RWPE2 (cell line): ENCODE measurements at regions not wholly inside any gene's neighbourhood (a gene's known extent, or its start where the extent isn't known, plus 50 kb on each side); places are given as distances from the start of the nearest gene placed in this dataset.

ENCODE experiments used
- ATAC-seq: fragments of 200-7000 bp; cut with Tn5 transposase; 3 replicates; pipeline ENCODE4 v1.9.1; 2021; ENCODE audit warnings: low read depth
- DNase-seq: peaks from one replicate; pipeline ENCODE4 v3.0.0-alpha.2; 2020; ENCODE audit warnings: low spot score
- H3K27ac ChIP-seq: fragments of 450-650 bp; 2 replicates; pipeline ENCODE4 v1.5.1; 2017; ENCODE audit warnings: mild to moderate bottlenecking; ENCODE audit not compliant: poor library complexity, severe bottlenecking
- H3K27me3 ChIP-seq: fragments of 250-450 bp; sonication (Bioruptor Pico); 2 replicates; pipeline ENCODE4 v1.5.1; 2021; ENCODE audit warnings: mild to moderate bottlenecking, moderate library complexity; ENCODE audit not compliant: insufficient read depth, poor library complexity, severe bottlenecking
- H3K36me3 ChIP-seq: fragments of 250-450 bp; sonication (Bioruptor Pico); 2 replicates; pipeline ENCODE4 v1.5.1; 2020; ENCODE audit warnings: low read depth, mild to moderate bottlenecking, moderate library complexity
- H3K4me1 ChIP-seq: fragments of 250-450 bp; sonication (Bioruptor Pico); 2 replicates; pipeline ENCODE4 v1.5.1; 2021; ENCODE audit warnings: mild to moderate bottlenecking, moderate library complexity; ENCODE audit not compliant: insufficient read depth, poor library complexity, severe bottlenecking
- H3K4me3 ChIP-seq: fragments of 250-450 bp; sonication (Bioruptor Pico); 2 replicates; pipeline ENCODE4 v1.5.1; 2021; ENCODE audit warnings: mild to moderate bottlenecking, moderate library complexity; ENCODE audit not compliant: severe bottlenecking
- H3K9me3 ChIP-seq: fragments of 250-450 bp; sonication (Bioruptor Pico); 2 replicates; pipeline ENCODE4 v1.5.1; 2021; ENCODE audit warnings: mild to moderate bottlenecking, moderate library complexity; ENCODE audit not compliant: severe bottlenecking
- CTCF ChIP-seq: fragments of 450-650 bp; IDR thresholded peaks from one replicate; pipeline ENCODE4 v1.5.1; 2017; ENCODE audit warnings: mild to moderate bottlenecking, moderate library complexity; ENCODE audit not compliant: poor library complexity, severe bottlenecking

- ATAC-seq (no peak), DNase-seq (no peak)
- Histone ChIP-seq H3K27me3 (no peaks in the 10 kb centered on the region), H3K9me3 (no peaks in the 10 kb centered on the region), H3K4me1 (no peaks in the 10 kb centered on the region), H3K4me3 (no peak overlapping the region), H3K36me3 (no peaks in the 10 kb centered on the region), H3K27ac (no peak overlapping the region)
- no peak for TF ChIP-seq CTCF
Observed at GRCh38 chr18:78403371-78403770, 576.2 kb upstream of the SALL3 start.

- Histone ChIP-seq H3K4me3 (no peak overlapping the region), H3K4me1 (no peaks in the 10 kb centered on the region), H3K36me3 (no peaks in the 10 kb centered on the region), H3K9me3 (no peaks in the 10 kb centered on the region), H3K27ac (no peak overlapping the region), H3K27me3 (no peaks in the 10 kb centered on the region)
- DNase-seq: no peak
- no peak for ATAC-seq
- TF ChIP-seq CTCF: no peak
Observed at GRCh38 chr18:78405763-78406162, 573.9 kb upstream of the SALL3 start.

- Histone ChIP-seq H3K27me3 (no peaks in the 10 kb centered on the region), H3K9me3 (no peaks in the 10 kb centered on the region), H3K4me3 (no peak overlapping the region), H3K4me1 (no peaks in the 10 kb centered on the region), H3K36me3 (no peaks in the 10 kb centered on the region), H3K27ac (no peak overlapping the region)
- DNase-seq (no peak), ATAC-seq (0 out of 3 replicates have a peak, but pooled peaks have one; percentile 40)
- TF ChIP-seq CTCF: no peak
Observed at GRCh38 chr18:78406743-78407465, 572.7 kb upstream of the SALL3 start.

- Histone ChIP-seq H3K27ac (no peak overlapping the region), H3K4me3 (no peak overlapping the region), H3K36me3 (no peaks in the 10 kb centered on the region), H3K27me3 (no peaks in the 10 kb centered on the region), H3K9me3 (no peaks in the 10 kb centered on the region), H3K4me1 (no peaks in the 10 kb centered on the region)
- DNase-seq: no peak
- no peak for TF ChIP-seq CTCF
- ATAC-seq: no peak
Observed at GRCh38 chr18:78407466-78407844, 572.2 kb upstream of the SALL3 start.

- Histone ChIP-seq H3K36me3 (no peaks in the 10 kb centered on the region), H3K9me3 (no peaks in the 10 kb centered on the region), H3K27me3 (no peaks in the 10 kb centered on the region), H3K27ac (no peak overlapping the region), H3K4me3 (no peak overlapping the region), H3K4me1 (no peaks in the 10 kb centered on the region)
- no peak for ATAC-seq
- no peak for TF ChIP-seq CTCF
- no peak for DNase-seq
Observed at GRCh38 chr18:78408623-78409022, 571.0 kb upstream of the SALL3 start.
